DMS53 treated with DMSO at 0.1 percent for 48 hours (cell line): ENCODE measurements at regions not wholly inside any gene's neighbourhood (a gene's known extent, or its start where the extent isn't known, plus 50 kb on each side); places are given as distances from the start of the nearest gene placed in this dataset.
"Not testable (repeated sequence)": the region's sequence is repeated elsewhere in the genome, so short reads cannot be mapped to it uniquely, and the experiment has no call there.

Experiments used
- DNase-seq: peaks from one replicate; lab custom pipeline; 2025; ENCODE audit not compliant: unreplicated experiment; lab: John Stamatoyannopoulos, UW

DNA sequence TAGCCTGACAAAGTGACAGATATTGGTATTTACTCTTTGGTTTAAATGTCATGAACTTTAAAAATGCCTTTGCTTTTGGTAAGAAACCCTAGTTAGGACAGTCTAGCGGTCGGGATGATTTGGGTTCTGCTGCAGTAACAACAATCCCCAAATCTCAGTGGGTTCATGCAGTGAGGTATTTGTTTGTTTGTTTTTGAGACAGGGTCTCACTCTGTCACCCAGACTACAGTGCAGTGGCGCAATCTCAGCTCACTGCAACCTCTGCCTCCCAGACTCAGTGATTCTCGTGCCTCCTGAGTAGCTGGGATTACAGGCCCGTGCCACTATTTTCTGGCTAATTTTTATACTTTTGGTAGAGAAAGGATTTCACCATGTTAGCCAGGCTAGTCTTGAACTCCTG lies 65.2 kb upstream of the EEF2KMT start:
- not testable (repeated sequence) for DNase-seq

DNA sequence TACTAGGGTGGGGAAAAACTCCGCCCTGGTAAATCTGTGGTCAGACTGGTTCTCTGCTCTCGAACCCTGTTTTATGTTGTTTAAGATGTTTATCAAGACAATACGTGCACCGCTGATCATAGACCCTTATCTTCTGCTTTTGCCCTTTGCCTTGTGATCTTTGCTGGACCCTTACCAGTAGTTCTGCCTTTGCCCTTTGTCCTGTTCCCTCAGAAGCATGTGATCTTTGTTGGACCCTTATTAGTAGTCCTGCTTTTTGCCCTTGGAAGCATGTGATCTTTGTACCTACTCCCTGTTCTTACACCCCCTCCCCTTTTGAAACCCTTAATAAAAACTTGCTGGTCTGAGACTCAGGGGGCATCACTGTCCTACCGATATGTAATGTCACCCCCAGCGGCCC lies 64.3 kb upstream of the EEF2KMT start:
- DNase-seq, result not testable (repeated sequence)

DNA sequence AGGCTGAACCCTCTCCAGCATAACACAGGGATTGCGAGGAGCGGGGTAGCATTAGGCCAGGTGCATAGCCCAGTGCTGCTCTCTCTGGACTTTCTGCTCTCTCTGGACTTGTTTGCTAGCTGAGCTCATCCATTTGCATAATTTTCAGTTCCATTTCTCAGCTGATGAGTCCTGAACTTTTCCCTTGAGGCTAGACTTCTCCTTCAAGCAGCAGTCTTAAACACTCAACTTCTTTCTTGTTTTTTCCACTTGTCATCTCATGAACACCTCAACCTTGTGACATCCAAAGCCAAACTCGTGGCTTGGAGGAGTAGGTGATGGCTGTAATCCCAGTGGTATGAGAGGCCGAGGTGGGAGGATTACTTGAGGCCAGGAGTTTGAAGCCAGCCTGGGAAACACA lies 62.4 kb upstream of the EEF2KMT start:
- DNase-seq, result not testable (repeated sequence)

DNA sequence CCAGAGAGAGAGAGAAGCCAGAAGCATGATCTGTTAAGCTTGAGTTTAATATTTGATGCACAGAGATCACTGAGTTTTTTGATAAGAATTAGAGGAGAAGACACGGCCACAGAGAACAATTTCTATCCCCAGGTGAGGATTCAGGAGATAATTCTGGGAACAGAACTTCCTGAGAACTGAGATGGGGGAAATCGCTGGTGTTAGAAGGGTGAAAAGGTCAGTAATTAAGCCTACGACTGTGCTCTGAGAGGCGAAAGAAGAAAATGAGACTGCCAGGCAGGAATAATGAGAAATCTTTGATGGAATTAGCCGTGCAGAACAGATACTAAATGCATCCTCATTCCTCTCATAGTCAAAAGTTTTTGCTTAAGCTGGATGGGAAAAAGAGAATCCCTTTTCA lies 61.9 kb upstream of the EEF2KMT start:
- not testable (repeated sequence) for DNase-seq

DNA sequence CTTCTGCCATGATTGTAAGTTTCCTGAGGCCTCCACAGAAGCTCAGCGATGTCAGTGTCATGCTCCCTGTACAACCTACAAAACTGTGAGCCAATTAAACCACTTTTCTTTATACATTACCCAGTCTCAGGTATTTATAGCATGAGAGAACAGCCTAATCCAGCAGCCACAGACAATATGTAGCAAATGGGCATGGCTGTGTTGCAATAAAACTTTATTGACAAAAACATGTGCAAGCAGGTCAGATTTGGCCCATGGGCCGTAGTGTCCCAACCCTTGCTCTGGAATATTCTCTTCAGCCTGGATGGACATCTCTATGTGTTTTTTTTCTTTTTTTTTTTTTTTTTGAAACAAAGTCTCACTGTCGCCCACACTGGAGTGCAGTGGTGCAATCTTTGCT lies 60.9 kb upstream of the EEF2KMT start:
- no peak for DNase-seq

DNA sequence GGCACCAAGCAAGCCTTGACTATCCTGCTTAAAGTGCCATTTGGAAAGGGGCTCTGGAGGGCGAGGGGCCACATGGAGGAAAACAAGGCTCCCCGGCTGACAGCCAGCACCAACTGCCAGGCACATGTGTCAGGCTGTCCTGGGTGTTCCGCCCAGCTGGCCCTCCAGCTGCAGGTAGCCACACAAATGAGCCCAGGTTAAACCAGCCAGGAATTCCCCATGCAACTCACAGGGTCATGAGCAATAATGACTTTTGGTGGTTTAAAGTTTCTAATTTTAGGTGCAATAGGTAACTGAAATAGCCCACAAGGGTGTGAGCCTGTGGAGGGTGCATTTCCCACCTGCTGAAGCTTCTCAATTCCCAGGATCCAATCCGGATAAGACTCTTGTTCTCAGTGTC lies 58.9 kb upstream of the EEF2KMT start:
- DNase-seq, result not testable (repeated sequence)

DNA sequence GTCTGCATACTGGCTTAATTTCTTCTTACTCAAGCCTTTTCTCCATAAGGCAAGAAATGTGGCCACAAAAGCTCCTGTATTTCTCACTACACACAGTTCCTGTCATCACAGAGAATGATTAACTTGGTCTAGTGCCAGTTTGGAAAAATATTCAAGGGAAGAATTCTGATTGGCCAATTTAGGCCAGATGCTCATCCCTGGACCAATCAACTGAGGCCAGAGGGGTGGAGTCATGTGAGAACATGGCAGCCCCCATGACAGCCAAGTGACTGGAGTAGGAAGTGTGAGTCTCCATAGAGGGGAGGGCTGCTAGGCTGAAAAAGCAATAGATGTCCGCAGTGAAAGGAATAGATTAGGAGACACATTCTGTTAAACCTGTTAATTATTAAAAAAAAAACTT lies 56.4 kb upstream of the EEF2KMT start:
- DNase-seq, result not testable (repeated sequence)

DNA sequence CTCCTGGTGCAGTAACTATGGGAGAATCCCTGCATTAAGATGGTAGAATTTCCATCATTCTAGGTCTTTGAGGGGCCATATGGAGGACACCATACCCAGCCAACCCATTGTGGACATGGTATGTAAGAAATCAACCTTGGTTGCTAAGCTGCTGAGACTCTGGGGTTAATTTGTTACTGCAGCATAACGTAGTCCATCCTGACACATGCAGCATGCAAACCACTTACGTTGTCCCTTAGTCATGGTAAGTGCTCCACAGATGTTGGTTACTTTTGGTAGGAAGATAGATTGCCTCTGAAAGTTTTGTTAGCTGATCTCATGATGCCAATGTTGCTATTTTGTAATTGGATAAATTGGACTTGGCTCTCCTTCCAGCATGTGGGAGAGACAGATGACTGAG lies 53.8 kb upstream of the EEF2KMT start:
- DNase-seq, result not testable (repeated sequence)
